ENCODE measurements at regions not wholly inside any gene's neighbourhood (a gene's known extent, or its start where the extent isn't known, plus 50 kb on each side); places are given as distances from the start of the nearest gene placed in this dataset.

GRCh38 chr20:33926425-33926824 is 67.3 kb upstream of the RALY start:
- CTCF ChIA-PET (ENCODE audit: unreplicated experiment) = no interaction called here

GRCh38 chr20:33927724-33928123 is 66.0 kb upstream of the RALY start:
- no peaks in the 10 kb centered on the region for H3K9me2 ChIP-seq (ENCODE audit: insufficient read depth, low read length)
- peaks cover 6% of the 10 kb centered on the region for H3K4me1 ChIP-seq (ENCODE audit: insufficient read depth, low read length, poor library complexity, severe bottlenecking)
- POLR2A ChIA-PET = interaction anchor here (0.7 to 1.4 kb wide), 4 partner anchors 9 to 50 kb away, joined by 3 to 5 read pairs (median 4); no protein-coding TSS in a partner anchor
- H4K20me1 ChIP-seq (ENCODE audit: insufficient read depth, low read length) = no peaks in the 10 kb centered on the region
- no peak for DNase-seq (ENCODE audit: low spot score)
- CTCF ChIA-PET (ENCODE audit: unreplicated experiment) = no interaction called here
- no peaks in the 10 kb centered on the region for H3K79me2 ChIP-seq (ENCODE audit: insufficient read depth, low read depth, low read length)
- no peak overlapping the region for H3K27ac ChIP-seq (ENCODE audit: low read depth, low read length, poor library complexity, severe bottlenecking)
- intact Hi-C loops (cut with micrococcal nuclease; ENCODE audit: unreplicated experiment) = no loop called here
- H3K4me3 ChIP-seq (ENCODE audit: low read depth, low read length, poor library complexity, severe bottlenecking) = no peak overlapping the region
- H2AFZ ChIP-seq (ENCODE audit: low read length) = no peak overlapping the region
- H3K4me2 ChIP-seq (ENCODE audit: low read length) = no peak overlapping the region
- no peak for TF ChIP-seq CTCF (conservative IDR thresholded peaks at IDR 0.05; ENCODE audit: low read length)
- TF ChIP-seq EZH2phosphoT487 (IDR thresholded peaks at IDR 0.05; ENCODE audit: borderline replicate concordance, low read depth, low read length) = no peak
- no TSS peak for BruUV-seq (replicated peaks)
- no peaks in the 10 kb centered on the region for H3K9me3 ChIP-seq (ENCODE audit: low read length)
- no peaks in the 10 kb centered on the region for H3K36me3 ChIP-seq (ENCODE audit: insufficient read depth, low read length)

More at GRCh38 chr20:33926425-33926824, 67.3 kb upstream of the RALY start:
- Histone ChIP-seq H3K4me2 (ENCODE audit: low read length) (no peak overlapping the region), H3K27ac (ENCODE audit: low read depth, low read length, poor library complexity, severe bottlenecking) (no peak overlapping the region), H3K9me2 (ENCODE audit: insufficient read depth, low read length) (no peaks in the 10 kb centered on the region), H3K4me3 (ENCODE audit: low read depth, low read length, poor library complexity, severe bottlenecking) (no peak overlapping the region), H3K4me1 (ENCODE audit: insufficient read depth, low read length, poor library complexity, severe bottlenecking) (peaks cover 9% of the 10 kb centered on the region), H3K9me3 (ENCODE audit: low read length) (no peaks in the 10 kb centered on the region), H3K79me2 (ENCODE audit: insufficient read depth, low read depth, low read length) (no peaks in the 10 kb centered on the region), H3K36me3 (ENCODE audit: insufficient read depth, low read length) (no peaks in the 10 kb centered on the region), H2AFZ (ENCODE audit: low read length) (no peak overlapping the region), H4K20me1 (ENCODE audit: insufficient read depth, low read length) (no peaks in the 10 kb centered on the region)
- BruUV-seq (replicated peaks) = no TSS peak
- POLR2A ChIA-PET = no interaction called here
- TF ChIP-seq EZH2phosphoT487 (IDR thresholded peaks at IDR 0.05; ENCODE audit: borderline replicate concordance, low read depth, low read length) = no peak
- TF ChIP-seq CTCF (conservative IDR thresholded peaks at IDR 0.05; ENCODE audit: low read length) = no peak
- intact Hi-C loops (cut with micrococcal nuclease; ENCODE audit: unreplicated experiment) = no loop called here
- DNase-seq (ENCODE audit: low spot score) = no peak

GRCh38 chr20:33929917-33930316 is 63.8 kb upstream of the RALY start:
- H3K27ac ChIP-seq (ENCODE audit: low read depth, low read length, poor library complexity, severe bottlenecking) = no peak overlapping the region
- CTCF ChIA-PET (ENCODE audit: unreplicated experiment) = no interaction called here

More at GRCh38 chr20:33929917-33930316, 63.8 kb upstream of the RALY start:
- TF ChIP-seq EZH2phosphoT487 (IDR thresholded peaks at IDR 0.05; ENCODE audit: borderline replicate concordance, low read depth, low read length) (no peak), CTCF (conservative IDR thresholded peaks at IDR 0.05; ENCODE audit: low read length) (no peak)
- Histone ChIP-seq H4K20me1 (ENCODE audit: insufficient read depth, low read length) (no peaks in the 10 kb centered on the region), H3K4me1 (ENCODE audit: insufficient read depth, low read length, poor library complexity, severe bottlenecking) (peaks cover 6% of the 10 kb centered on the region), H3K9me2 (ENCODE audit: insufficient read depth, low read length) (no peaks in the 10 kb centered on the region), H2AFZ (ENCODE audit: low read length) (no peak overlapping the region), H3K79me2 (ENCODE audit: insufficient read depth, low read depth, low read length) (no peaks in the 10 kb centered on the region), H3K36me3 (ENCODE audit: insufficient read depth, low read length) (no peaks in the 10 kb centered on the region), H3K9me3 (ENCODE audit: low read length) (no peaks in the 10 kb centered on the region), H3K4me2 (ENCODE audit: low read length) (no peak overlapping the region), H3K4me3 (ENCODE audit: low read depth, low read length, poor library complexity, severe bottlenecking) (no peak overlapping the region)
- intact Hi-C loops (cut with micrococcal nuclease; ENCODE audit: unreplicated experiment) = no loop called here
- POLR2A ChIA-PET = interaction anchor here (1.2 to 1.5 kb wide), 2 partner anchors 12 to 119 kb away, joined by 4 to 8 read pairs; no protein-coding TSS in a partner anchor
- no peak for DNase-seq (ENCODE audit: low spot score)
- BruUV-seq (replicated peaks) = no TSS peak

All from OCI-LY7 (cell line).